OCI-LY3 (cell line): ENCODE measurements at regions not wholly inside any gene's neighbourhood (a gene's known extent, or its start where the extent isn't known, plus 50 kb on each side); places are given as distances from the start of the nearest gene placed in this dataset.

Source experiments
- CTCF ChIP-seq: fragments of 200-600, 300-600 bp; sonication (generic); IDR thresholded peaks from 2 replicates; pipeline ENCODE4 v1.5.1; 2014; ENCODE audit warnings: antibody characterized with exemption, low read length, low read depth
- EZH2phosphoT487 ChIP-seq: fragments of 200-600 bp; shearing (Covaris generic); IDR thresholded peaks from 2 replicates; pipeline ENCODE4 v1.6.1; 2018; ENCODE audit warnings: antibody characterized with exemption, mixed run types, low read depth

- TF ChIP-seq CTCF (no peak), EZH2phosphoT487 (no peak)
Observed at GRCh38 chr17:34755981-34756636, 176.7 kb downstream of the TMEM132E start.
